ENCODE measurements at regions not wholly inside any gene's neighbourhood (a gene's known extent, or its start where the extent isn't known, plus 50 kb on each side); places are given as distances from the start of the nearest gene placed in this dataset.

DNA sequence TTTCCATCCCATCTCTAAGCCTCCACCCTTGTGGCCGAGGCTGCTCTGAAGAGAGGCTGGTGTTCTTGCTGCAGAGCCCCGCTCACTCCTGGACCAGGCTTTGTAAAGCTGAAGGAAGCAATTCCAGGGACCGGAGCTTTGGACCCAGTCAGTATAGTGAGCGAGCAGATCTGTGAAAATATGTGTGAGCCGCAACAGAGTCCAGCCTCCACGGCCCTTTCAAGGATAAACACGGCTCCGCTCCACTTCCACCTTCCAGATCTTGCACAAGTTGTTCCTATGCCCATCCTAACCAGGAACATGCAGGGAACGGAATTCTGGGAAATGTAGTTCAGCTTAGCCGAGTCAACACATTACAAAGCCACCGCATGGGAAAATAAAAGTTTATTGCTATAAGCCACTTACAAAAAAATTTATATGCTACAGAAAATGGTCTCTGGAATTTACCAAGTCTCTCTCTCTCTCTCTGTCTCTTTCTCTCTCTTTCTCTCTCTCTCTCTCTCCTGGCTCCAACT is 151.7 kb upstream of the ZNF521 start:
- no peaks in the 10 kb centered on the region for H3K27me3 ChIP-seq (ENCODE audit: insufficient read depth)
- no peaks in the 10 kb centered on the region for H4K20me1 ChIP-seq (replicated peaks; ENCODE audit: insufficient read depth)
- peak; percentile 75 for DNase-seq (ENCODE audit: low spot score)
- no peaks in the 10 kb centered on the region for H3K79me2 ChIP-seq (replicated peaks; ENCODE audit: insufficient read depth)
- peak overlapping the region; percentile 96 for H2AFZ ChIP-seq
- H3F3A ChIP-seq (replicated peaks; ENCODE audit: low read depth) = no peaks in the 10 kb centered on the region
- H3K9me2 ChIP-seq (ENCODE audit: insufficient read depth) = no peaks in the 10 kb centered on the region
- 0 out of 2 replicates have a peak, but pooled peaks cover 3% of the 10 kb centered on the region for H3K4me1 ChIP-seq (ENCODE audit: insufficient read depth)
- ATAC-seq = peak; percentile 95
- TF ChIP-seq NANOG (IDR thresholded peaks at IDR 0.05; ENCODE audit: borderline replicate concordance) (no peak), POLR2AphosphoS5 (IDR thresholded peaks at IDR 0.05; ENCODE audit: low read depth) (0 out of 2 replicates have a peak, but pooled peaks have one; percentile 21), STAT1 (IDR thresholded peaks at IDR 0.05; ENCODE audit: unreplicated experiment) (no peak)
- TF ChIP-seq, protein P1, sequence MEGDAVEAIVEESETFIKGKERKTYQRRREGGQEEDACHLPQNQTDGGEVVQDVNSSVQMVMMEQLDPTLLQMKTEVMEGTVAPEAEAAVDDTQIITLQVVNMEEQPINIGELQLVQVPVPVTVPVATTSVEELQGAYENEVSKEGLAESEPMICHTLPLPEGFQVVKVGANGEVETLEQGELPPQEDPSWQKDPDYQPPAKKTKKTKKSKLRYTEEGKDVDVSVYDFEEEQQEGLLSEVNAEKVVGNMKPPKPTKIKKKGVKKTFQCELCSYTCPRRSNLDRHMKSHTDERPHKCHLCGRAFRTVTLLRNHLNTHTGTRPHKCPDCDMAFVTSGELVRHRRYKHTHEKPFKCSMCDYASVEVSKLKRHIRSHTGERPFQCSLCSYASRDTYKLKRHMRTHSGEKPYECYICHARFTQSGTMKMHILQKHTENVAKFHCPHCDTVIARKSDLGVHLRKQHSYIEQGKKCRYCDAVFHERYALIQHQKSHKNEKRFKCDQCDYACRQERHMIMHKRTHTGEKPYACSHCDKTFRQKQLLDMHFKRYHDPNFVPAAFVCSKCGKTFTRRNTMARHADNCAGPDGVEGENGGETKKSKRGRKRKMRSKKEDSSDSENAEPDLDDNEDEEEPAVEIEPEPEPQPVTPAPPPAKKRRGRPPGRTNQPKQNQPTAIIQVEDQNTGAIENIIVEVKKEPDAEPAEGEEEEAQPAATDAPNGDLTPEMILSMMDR (conservative IDR thresholded peaks at IDR 0.05; ENCODE audit: low read depth in 2 of 2) = no peak
- TF ChIP-seq, protein P2, sequence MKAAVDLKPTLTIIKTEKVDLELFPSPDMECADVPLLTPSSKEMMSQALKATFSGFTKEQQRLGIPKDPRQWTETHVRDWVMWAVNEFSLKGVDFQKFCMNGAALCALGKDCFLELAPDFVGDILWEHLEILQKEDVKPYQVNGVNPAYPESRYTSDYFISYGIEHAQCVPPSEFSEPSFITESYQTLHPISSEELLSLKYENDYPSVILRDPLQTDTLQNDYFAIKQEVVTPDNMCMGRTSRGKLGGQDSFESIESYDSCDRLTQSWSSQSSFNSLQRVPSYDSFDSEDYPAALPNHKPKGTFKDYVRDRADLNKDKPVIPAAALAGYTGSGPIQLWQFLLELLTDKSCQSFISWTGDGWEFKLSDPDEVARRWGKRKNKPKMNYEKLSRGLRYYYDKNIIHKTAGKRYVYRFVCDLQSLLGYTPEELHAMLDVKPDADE (IDR thresholded peaks at IDR 0.05) = peak; percentile 85
- H3K36me3 ChIP-seq (ENCODE audit: insufficient read depth) = no peaks in the 10 kb centered on the region
- H3K9me3 Mint-ChIP-seq = no peaks in the 10 kb centered on the region; the same call in 2 of the 3 replicates
- H3K4me3 ChIP-seq = peak overlapping the region; percentile 47
- H3K27me3 Mint-ChIP-seq (ENCODE audit: insufficient read depth, low read depth, poor library complexity) = no peaks in the 10 kb centered on the region
- H3K4me1 Mint-ChIP-seq = no peaks in the 10 kb centered on the region; the same call in 2 of the 3 replicates
- no peaks in the 10 kb centered on the region for H3K36me3 Mint-ChIP-seq (ENCODE audit: low read depth)
- H3K27ac ChIP-seq (ENCODE audit: low read depth) = no peak overlapping the region
- no peak overlapping the region; the same call in 1 of the 2 replicates for H3K27ac Mint-ChIP-seq
- H3K4me2 ChIP-seq = peak overlapping the region; percentile 76
- peak overlapping the region; percentile 64 for H3K4me3 Mint-ChIP-seq

DNA sequence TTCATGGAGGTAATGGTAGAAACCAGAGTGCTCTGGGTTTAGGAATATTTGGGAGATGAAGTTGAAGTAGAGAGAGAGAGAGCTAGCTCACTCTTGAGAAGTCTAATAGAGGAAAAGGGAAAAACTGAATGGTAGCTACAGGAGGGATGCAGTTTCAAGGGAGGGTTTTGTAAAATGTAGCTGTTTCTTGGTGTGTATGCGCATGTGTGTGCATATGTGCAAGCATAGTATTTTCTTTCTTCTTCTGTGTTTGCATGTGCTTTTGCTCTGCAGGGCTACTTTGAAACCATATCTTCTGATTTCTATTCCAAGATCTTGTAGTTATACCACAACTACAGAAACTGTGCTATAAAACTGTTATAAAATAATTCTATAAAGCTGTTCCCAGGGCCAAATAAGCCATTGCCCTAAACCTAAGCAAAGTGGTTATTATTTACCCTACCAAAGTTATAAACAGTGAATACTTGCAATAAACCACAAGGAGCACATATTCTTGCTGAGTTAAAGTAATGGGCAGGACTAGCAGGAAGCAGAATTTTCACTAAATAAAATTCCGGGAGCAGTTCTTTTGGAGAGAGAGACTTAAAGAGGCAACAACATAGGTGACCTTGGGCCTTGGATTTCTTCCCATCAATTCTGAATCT is 145.3 kb upstream of the ZNF521 start:
- Histone ChIP-seq H3F3A (replicated peaks; ENCODE audit: low read depth) (no peaks in the 10 kb centered on the region), H3K4me3 (no peak overlapping the region), H3K36me3 (ENCODE audit: insufficient read depth) (no peaks in the 10 kb centered on the region), H4K20me1 (replicated peaks; ENCODE audit: insufficient read depth) (no peaks in the 10 kb centered on the region), H2AFZ (no peak overlapping the region), H3K27me3 (ENCODE audit: insufficient read depth) (no peaks in the 10 kb centered on the region), H3K9me2 (ENCODE audit: insufficient read depth) (peaks cover 7% of the 10 kb centered on the region; the same call in 1 of the 2 replicates), H3K79me2 (replicated peaks; ENCODE audit: insufficient read depth) (no peaks in the 10 kb centered on the region), H3K4me1 (ENCODE audit: insufficient read depth) (no peaks in the 10 kb centered on the region), H3K4me2 (no peak overlapping the region), H3K27ac (ENCODE audit: low read depth) (no peak overlapping the region)
- TF ChIP-seq EZH2phosphoT487 (IDR thresholded peaks at IDR 0.05; ENCODE audit: unreplicated experiment) = no peak
- TF ChIP-seq, protein P3, sequence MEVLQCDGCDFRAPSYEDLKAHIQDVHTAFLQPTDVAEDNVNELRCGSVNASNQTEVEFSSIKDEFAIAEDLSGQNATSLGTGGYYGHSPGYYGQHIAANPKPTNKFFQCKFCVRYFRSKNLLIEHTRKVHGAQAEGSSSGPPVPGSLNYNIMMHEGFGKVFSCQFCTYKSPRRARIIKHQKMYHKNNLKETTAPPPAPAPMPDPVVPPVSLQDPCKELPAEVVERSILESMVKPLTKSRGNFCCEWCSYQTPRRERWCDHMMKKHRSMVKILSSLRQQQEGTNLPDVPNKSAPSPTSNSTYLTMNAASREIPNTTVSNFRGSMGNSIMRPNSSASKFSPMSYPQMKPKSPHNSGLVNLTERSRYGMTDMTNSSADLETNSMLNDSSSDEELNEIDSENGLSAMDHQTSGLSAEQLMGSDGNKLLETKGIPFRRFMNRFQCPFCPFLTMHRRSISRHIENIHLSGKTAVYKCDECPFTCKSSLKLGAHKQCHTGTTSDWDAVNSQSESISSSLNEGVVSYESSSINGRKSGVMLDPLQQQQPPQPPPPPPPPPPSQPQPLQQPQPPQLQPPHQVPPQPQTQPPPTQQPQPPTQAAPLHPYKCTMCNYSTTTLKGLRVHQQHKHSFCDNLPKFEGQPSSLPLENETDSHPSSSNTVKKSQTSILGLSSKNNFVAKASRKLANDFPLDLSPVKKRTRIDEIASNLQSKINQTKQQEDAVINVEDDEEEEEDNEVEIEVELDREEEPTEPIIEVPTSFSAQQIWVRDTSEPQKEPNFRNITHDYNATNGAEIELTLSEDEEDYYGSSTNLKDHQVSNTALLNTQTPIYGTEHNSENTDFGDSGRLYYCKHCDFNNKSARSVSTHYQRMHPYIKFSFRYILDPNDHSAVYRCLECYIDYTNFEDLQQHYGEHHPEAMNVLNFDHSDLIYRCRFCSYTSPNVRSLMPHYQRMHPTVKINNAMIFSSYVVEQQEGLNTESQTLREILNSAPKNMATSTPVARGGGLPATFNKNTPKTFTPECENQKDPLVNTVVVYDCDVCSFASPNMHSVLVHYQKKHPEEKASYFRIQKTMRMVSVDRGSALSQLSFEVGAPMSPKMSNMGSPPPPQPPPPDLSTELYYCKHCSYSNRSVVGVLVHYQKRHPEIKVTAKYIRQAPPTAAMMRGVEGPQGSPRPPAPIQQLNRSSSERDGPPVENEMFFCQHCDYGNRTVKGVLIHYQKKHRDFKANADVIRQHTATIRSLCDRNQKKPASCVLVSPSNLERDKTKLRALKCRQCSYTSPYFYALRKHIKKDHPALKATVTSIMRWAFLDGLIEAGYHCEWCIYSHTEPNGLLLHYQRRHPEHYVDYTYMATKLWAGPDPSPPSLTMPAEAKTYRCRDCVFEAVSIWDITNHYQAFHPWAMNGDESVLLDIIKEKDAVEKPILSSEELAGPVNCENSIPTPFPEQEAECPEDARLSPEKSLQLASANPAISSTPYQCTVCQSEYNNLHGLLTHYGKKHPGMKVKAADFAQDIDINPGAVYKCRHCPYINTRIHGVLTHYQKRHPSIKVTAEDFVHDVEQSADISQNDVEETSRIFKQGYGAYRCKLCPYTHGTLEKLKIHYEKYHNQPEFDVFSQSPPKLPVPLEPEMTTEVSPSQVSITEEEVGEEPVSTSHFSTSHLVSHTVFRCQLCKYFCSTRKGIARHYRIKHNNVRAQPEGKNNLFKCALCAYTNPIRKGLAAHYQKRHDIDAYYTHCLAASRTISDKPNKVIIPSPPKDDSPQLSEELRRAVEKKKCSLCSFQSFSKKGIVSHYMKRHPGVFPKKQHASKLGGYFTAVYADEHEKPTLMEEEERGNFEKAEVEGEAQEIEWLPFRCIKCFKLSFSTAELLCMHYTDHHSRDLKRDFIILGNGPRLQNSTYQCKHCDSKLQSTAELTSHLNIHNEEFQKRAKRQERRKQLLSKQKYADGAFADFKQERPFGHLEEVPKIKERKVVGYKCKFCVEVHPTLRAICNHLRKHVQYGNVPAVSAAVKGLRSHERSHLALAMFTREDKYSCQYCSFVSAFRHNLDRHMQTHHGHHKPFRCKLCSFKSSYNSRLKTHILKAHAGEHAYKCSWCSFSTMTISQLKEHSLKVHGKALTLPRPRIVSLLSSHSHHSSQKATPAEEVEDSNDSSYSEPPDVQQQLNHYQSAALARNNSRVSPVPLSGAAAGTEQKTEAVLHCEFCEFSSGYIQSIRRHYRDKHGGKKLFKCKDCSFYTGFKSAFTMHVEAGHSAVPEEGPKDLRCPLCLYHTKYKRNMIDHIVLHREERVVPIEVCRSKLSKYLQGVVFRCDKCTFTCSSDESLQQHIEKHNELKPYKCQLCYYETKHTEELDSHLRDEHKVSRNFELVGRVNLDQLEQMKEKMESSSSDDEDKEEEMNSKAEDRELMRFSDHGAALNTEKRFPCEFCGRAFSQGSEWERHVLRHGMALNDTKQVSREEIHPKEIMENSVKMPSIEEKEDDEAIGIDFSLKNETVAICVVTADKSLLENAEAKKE (CRISPR knock-in tag; IDR thresholded peaks at IDR 0.05) = no peak
- Mint-ChIP-seq H3K27ac (no peak overlapping the region), H3K4me1 (peaks cover 2% of the 10 kb centered on the region; the same call in 1 of the 3 replicates), H3K4me3 (no peak overlapping the region), H3K9me3 (peaks cover 4% of the 10 kb centered on the region; the same call in 2 of the 3 replicates), H3K36me3 (ENCODE audit: low read depth) (no peaks in the 10 kb centered on the region), H3K27me3 (ENCODE audit: insufficient read depth, low read depth, poor library complexity) (no peaks in the 10 kb centered on the region)
- ATAC-seq (no peak), DNase-seq (ENCODE audit: low spot score) (no peak)

Data from GM23338 (cell line).